ENCODE measurements at regions not wholly inside any gene's neighbourhood (a gene's known extent, or its start where the extent isn't known, plus 50 kb on each side); places are given as distances from the start of the nearest gene placed in this dataset.

GRCh38 chr4:58209551-58209950 lies 1099.4 kb upstream of the IGFBP7 start:
- H3K79me2 ChIP-seq (ENCODE audit: control insufficient read depth, insufficient read depth, low read length, poor library complexity) = no peaks in the 10 kb centered on the region
- no peak overlapping the region for H3K4ac ChIP-seq (ENCODE audit: low read depth, low read length)
- no peak overlapping the region for H3K18ac ChIP-seq (ENCODE audit: low read length)
- H2BK12ac ChIP-seq (ENCODE audit: low read length) = no peak overlapping the region
- no peak overlapping the region for H4K91ac ChIP-seq (ENCODE audit: low read depth, low read length)
- no peak overlapping the region for H4K12ac ChIP-seq (ENCODE audit: low read depth, low read length)
- H3K4me1 ChIP-seq (ENCODE audit: control insufficient read depth in 1 of 2, insufficient read depth in 2 of 2, low read length in 2 of 2) = no peaks in the 10 kb centered on the region
- no peak overlapping the region for H2AK5ac ChIP-seq (ENCODE audit: low read length)
- no peak overlapping the region for H2AFZ ChIP-seq (ENCODE audit: insufficient read depth, low read length, poor library complexity)
- no peaks in the 10 kb centered on the region for H3K36me3 ChIP-seq (ENCODE audit: control insufficient read depth in 1 of 2, insufficient read depth in 2 of 2, low read length in 2 of 2)
- H3K9ac ChIP-seq (ENCODE audit: low read length) = no peak overlapping the region
- no peak overlapping the region for H3K4me2 ChIP-seq (ENCODE audit: low read length)
- no peak overlapping the region for H3K27ac ChIP-seq (ENCODE audit: low read depth, low read length)
- H4K8ac ChIP-seq (ENCODE audit: low read depth, low read length) = no peak overlapping the region
- no peak overlapping the region for H3K23ac ChIP-seq (ENCODE audit: low read length)
- H2BK5ac ChIP-seq (ENCODE audit: low read depth, low read length, poor library complexity) = no peak overlapping the region
- H2BK120ac ChIP-seq (ENCODE audit: insufficient read depth, low read length, poor library complexity) = no peak overlapping the region
- H3K79me1 ChIP-seq (ENCODE audit: low read length) = no peaks in the 10 kb centered on the region
- DNase-seq = no peak
- no peaks in the 10 kb centered on the region for H3K9me3 ChIP-seq (ENCODE audit: insufficient read depth, low read depth, low read length)
- WGBS (ENCODE audit: extremely low coverage, insufficient coverage, insufficient read length) = no CpG with 5 or more reads among the region's 2 CpGs
- no peak overlapping the region for H3K4me3 ChIP-seq (ENCODE audit: low read depth, low read length)
- H3K14ac ChIP-seq (ENCODE audit: low read length) = no peak overlapping the region
- H3K27me3 ChIP-seq (ENCODE audit: insufficient read depth, low read length) = no peaks in the 10 kb centered on the region

DNA sequence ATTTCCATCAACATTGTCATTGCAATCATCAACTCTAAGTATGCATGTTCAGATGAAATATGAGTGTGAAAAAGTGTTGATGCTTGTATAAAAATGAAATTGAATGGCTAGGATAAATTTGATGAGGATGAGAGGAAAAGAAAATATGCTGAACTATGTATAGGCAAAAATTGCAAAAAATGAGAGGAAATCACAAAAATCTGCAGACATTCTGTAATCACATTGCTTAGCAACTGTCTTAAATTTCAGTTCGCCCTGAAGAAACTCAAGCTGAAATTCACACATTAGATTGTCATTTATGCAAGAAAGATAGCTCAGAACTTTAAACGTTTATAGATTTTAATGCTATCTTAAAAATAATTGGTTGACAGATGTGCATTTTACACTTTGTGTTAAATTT lies 1098.8 kb upstream of the IGFBP7 start:
- no peak overlapping the region for H2BK5ac ChIP-seq (ENCODE audit: low read depth, low read length, poor library complexity)
- H3K36me3 ChIP-seq (ENCODE audit: control insufficient read depth in 1 of 2, insufficient read depth in 2 of 2, low read length in 2 of 2) = no peaks in the 10 kb centered on the region
- WGBS (ENCODE audit: extremely low coverage, insufficient coverage, insufficient read length) = no CpG with 5 or more reads among the region's 2 CpGs
- no peak overlapping the region for H2BK12ac ChIP-seq (ENCODE audit: low read length)
- no peak overlapping the region for H3K14ac ChIP-seq (ENCODE audit: low read length)
- H3K4ac ChIP-seq (ENCODE audit: low read depth, low read length) = no peak overlapping the region
- no peak overlapping the region for H3K27ac ChIP-seq (ENCODE audit: low read depth, low read length)
- H3K9ac ChIP-seq (ENCODE audit: low read length) = no peak overlapping the region
- no peak for DNase-seq
- H3K9me3 ChIP-seq (ENCODE audit: insufficient read depth, low read depth, low read length) = no peaks in the 10 kb centered on the region
- no peak overlapping the region for H3K4me3 ChIP-seq (ENCODE audit: low read depth, low read length)
- H4K12ac ChIP-seq (ENCODE audit: low read depth, low read length) = no peak overlapping the region
- H3K23ac ChIP-seq (ENCODE audit: low read length) = no peak overlapping the region
- no peaks in the 10 kb centered on the region for H3K27me3 ChIP-seq (ENCODE audit: insufficient read depth, low read length)
- H3K4me1 ChIP-seq (ENCODE audit: control insufficient read depth in 1 of 2, insufficient read depth in 2 of 2, low read length in 2 of 2) = no peaks in the 10 kb centered on the region
- H4K91ac ChIP-seq (ENCODE audit: low read depth, low read length) = no peak overlapping the region
- no peak overlapping the region for H2AFZ ChIP-seq (ENCODE audit: insufficient read depth, low read length, poor library complexity)
- H3K79me1 ChIP-seq (ENCODE audit: low read length) = no peaks in the 10 kb centered on the region
- no peaks in the 10 kb centered on the region for H3K79me2 ChIP-seq (ENCODE audit: control insufficient read depth, insufficient read depth, low read length, poor library complexity)
- H3K4me2 ChIP-seq (ENCODE audit: low read length) = no peak overlapping the region
- H3K18ac ChIP-seq (ENCODE audit: low read length) = no peak overlapping the region
- no peak overlapping the region for H2AK5ac ChIP-seq (ENCODE audit: low read length)
- H2BK120ac ChIP-seq (ENCODE audit: insufficient read depth, low read length, poor library complexity) = no peak overlapping the region
- H4K8ac ChIP-seq (ENCODE audit: low read depth, low read length) = no peak overlapping the region

DNA sequence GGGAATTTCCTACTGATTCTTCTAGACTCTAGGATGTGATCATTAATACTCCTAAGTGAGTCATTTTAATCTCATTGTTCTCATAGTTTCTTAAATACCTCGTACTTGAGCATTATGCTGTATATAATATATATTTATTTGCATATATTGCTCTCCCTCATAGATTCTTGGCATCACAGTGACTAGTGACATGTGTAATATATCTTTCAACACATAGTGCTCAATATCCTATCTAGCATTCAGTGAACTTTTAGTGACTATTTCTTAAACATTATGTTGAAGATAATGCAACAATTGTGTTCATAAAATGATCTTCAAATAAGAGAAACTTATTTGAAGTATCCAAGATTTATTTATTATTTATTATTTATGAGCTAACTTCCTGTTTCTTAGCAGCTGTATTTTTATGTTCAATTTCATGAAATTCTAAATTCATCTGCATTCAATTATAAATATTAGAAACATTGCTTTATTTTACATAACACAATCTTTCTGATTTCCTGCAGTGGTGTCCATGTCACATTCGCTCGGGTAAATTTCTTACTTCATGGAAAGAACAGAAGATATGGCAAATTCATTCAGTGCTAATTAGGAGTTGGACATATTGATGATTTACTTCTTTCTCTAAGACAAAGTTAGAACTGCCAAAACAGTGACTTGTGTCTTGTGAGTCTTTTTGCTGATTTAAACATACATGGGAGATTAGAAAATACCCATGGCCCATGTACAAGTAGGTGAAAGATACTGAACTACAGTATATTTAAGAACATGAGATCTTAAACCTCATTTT lies 1095.5 kb upstream of the IGFBP7 start:
- DNase-seq = no peak
- no peak overlapping the region for H3K4me2 ChIP-seq (ENCODE audit: low read length)
- H4K91ac ChIP-seq (ENCODE audit: low read depth, low read length) = no peak overlapping the region
- H4K12ac ChIP-seq (ENCODE audit: low read depth, low read length) = no peak overlapping the region
- H3K79me2 ChIP-seq (ENCODE audit: control insufficient read depth, insufficient read depth, low read length, poor library complexity) = no peaks in the 10 kb centered on the region
- no peak overlapping the region for H2AK5ac ChIP-seq (ENCODE audit: low read length)
- no peaks in the 10 kb centered on the region for H3K36me3 ChIP-seq (ENCODE audit: control insufficient read depth in 1 of 2, insufficient read depth in 2 of 2, low read length in 2 of 2)
- no peak overlapping the region for H3K27ac ChIP-seq (ENCODE audit: low read depth, low read length)
- H3K27me3 ChIP-seq (ENCODE audit: insufficient read depth, low read length) = no peaks in the 10 kb centered on the region
- H3K18ac ChIP-seq (ENCODE audit: low read length) = no peak overlapping the region
- H3K9me3 ChIP-seq (ENCODE audit: insufficient read depth, low read depth, low read length) = no peaks in the 10 kb centered on the region
- H3K9ac ChIP-seq (ENCODE audit: low read length) = no peak overlapping the region
- H3K4me3 ChIP-seq (ENCODE audit: low read depth, low read length) = no peak overlapping the region
- no CpG with 5 or more reads among the region's 3 CpGs for WGBS (ENCODE audit: extremely low coverage, insufficient coverage, insufficient read length)
- no peak overlapping the region for H2BK12ac ChIP-seq (ENCODE audit: low read length)
- H3K4ac ChIP-seq (ENCODE audit: low read depth, low read length) = no peak overlapping the region
- H3K79me1 ChIP-seq (ENCODE audit: low read length) = no peaks in the 10 kb centered on the region
- H4K8ac ChIP-seq (ENCODE audit: low read depth, low read length) = no peak overlapping the region
- no peaks in the 10 kb centered on the region for H3K4me1 ChIP-seq (ENCODE audit: control insufficient read depth in 1 of 2, insufficient read depth in 2 of 2, low read length in 2 of 2)
- H3K14ac ChIP-seq (ENCODE audit: low read length) = no peak overlapping the region
- no peak overlapping the region for H2BK120ac ChIP-seq (ENCODE audit: insufficient read depth, low read length, poor library complexity)
- no peak overlapping the region for H3K23ac ChIP-seq (ENCODE audit: low read length)
- H2BK5ac ChIP-seq (ENCODE audit: low read depth, low read length, poor library complexity) = no peak overlapping the region
- no peak overlapping the region for H2AFZ ChIP-seq (ENCODE audit: insufficient read depth, low read length, poor library complexity)

DNA sequence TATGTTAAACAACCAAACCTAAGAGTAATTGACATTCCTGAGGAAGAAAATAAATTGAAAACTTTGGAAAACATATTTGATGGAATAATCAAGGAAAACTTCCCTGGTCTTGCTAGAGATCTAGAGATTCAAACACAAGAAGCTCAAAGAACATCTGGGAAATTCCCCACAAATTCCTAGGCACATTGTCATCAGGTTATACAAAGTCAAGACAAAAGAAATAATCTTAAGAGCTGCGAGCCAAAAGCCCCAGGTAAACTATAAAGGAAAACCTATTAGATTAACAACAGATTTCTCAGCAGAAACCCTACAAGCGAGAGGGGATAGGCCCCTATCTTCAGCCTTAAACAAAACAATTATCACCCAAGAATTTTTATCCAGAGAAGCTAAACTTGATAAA lies 1082.0 kb upstream of the IGFBP7 start:
- H3K36me3 ChIP-seq (ENCODE audit: control insufficient read depth in 1 of 2, insufficient read depth in 2 of 2, low read length in 2 of 2) = no peaks in the 10 kb centered on the region
- no peak overlapping the region for H2AK5ac ChIP-seq (ENCODE audit: low read length)
- no peak overlapping the region for H3K4me2 ChIP-seq (ENCODE audit: low read length)
- peak; percentile 17 to 76 for DNase-seq
- no peak overlapping the region for H3K4me3 ChIP-seq (ENCODE audit: low read depth, low read length)
- no peak overlapping the region for H3K4ac ChIP-seq (ENCODE audit: low read depth, low read length)
- H4K8ac ChIP-seq (ENCODE audit: low read depth, low read length) = no peak overlapping the region
- H2BK120ac ChIP-seq (ENCODE audit: insufficient read depth, low read length, poor library complexity) = no peak overlapping the region
- no peak overlapping the region for H2BK12ac ChIP-seq (ENCODE audit: low read length)
- H4K91ac ChIP-seq (ENCODE audit: low read depth, low read length) = no peak overlapping the region
- no peaks in the 10 kb centered on the region for H3K79me2 ChIP-seq (ENCODE audit: control insufficient read depth, insufficient read depth, low read length, poor library complexity)
- H3K14ac ChIP-seq (ENCODE audit: low read length) = no peak overlapping the region
- H2BK5ac ChIP-seq (ENCODE audit: low read depth, low read length, poor library complexity) = no peak overlapping the region
- no peaks in the 10 kb centered on the region for H3K27me3 ChIP-seq (ENCODE audit: insufficient read depth, low read length)
- no peaks in the 10 kb centered on the region for H3K79me1 ChIP-seq (ENCODE audit: low read length)
- H3K9ac ChIP-seq (ENCODE audit: low read length) = no peak overlapping the region
- no peak overlapping the region for H2AFZ ChIP-seq (ENCODE audit: insufficient read depth, low read length, poor library complexity)
- no peak overlapping the region for H4K12ac ChIP-seq (ENCODE audit: low read depth, low read length)
- H3K4me1 ChIP-seq (ENCODE audit: control insufficient read depth in 1 of 2, insufficient read depth in 2 of 2, low read length in 2 of 2) = no peaks in the 10 kb centered on the region
- no peak overlapping the region for H3K23ac ChIP-seq (ENCODE audit: low read length)
- no peak overlapping the region for H3K27ac ChIP-seq (ENCODE audit: low read depth, low read length)
- no peak overlapping the region for H3K18ac ChIP-seq (ENCODE audit: low read length)
- H3K9me3 ChIP-seq (ENCODE audit: insufficient read depth, low read depth, low read length) = no peaks in the 10 kb centered on the region
- WGBS (ENCODE audit: extremely low coverage, insufficient coverage, insufficient read length) = no CpG with 5 or more reads among the region's 2 CpGs

All from trophoblast cell (in vitro differentiated cells and primary cell).